ENCODE measurements at regions not wholly inside any gene's neighbourhood (a gene's known extent, or its start where the extent isn't known, plus 50 kb on each side); places are given as distances from the start of the nearest gene placed in this dataset.

DNA sequence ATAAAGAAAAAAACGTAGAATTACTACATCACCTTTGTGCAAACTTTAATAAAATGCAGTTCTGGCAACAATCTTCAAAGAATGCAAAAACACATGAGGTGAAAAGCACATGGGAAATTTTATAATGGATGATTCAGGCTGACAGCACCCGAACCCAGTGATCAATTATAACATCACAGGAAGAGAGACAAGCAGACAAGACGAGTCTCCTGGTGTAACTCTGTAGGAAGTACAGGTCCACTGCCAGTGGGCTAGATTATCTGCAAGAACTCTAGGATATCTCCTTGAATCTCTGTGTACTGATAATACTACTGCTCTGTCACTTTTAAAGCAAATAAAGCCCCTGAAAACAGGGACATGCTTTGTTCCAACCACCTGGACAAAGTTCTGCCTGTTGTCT lies 58.9 kb upstream of the NXF3 start:
- Histone ChIP-seq H3K79me1 (ENCODE audit: low read depth, low read length) (no peaks in the 10 kb centered on the region), H2AFZ (ENCODE audit: low read length) (no peak overlapping the region), H4K20me1 (replicated peaks in 1 of 2; ENCODE audit: control insufficient read depth in 1 of 2, insufficient read depth in 2 of 2, low read length in 2 of 2) (no peaks in the 10 kb centered on the region), H3K18ac (ENCODE audit: extremely low read depth, low read length) (no peak overlapping the region), H2AK5ac (ENCODE audit: low read depth, low read length) (no peak overlapping the region), H2BK5ac (ENCODE audit: low read depth, low read length) (no peak overlapping the region), H4K91ac (replicated peaks; ENCODE audit: insufficient read length, low read length) (no peak overlapping the region), H2BK15ac (ENCODE audit: low read length) (no peak overlapping the region), H4K5ac (ENCODE audit: insufficient read length, low read depth, low read length) (no peak overlapping the region), H3K4me2 (ENCODE audit: insufficient read depth in 1 of 2, low read depth in 2 of 2, low read length in 2 of 2) (no peak overlapping the region), H3K9me3 (ENCODE audit: insufficient read depth in 2 of 2, low read depth in 1 of 2, low read length in 1 of 2) (no peaks in the 10 kb centered on the region), H2BK120ac (replicated peaks; ENCODE audit: low read depth, low read length) (no peak overlapping the region), H3K4me3 (ENCODE audit: extremely low read depth in 1 of 4, insufficient read depth in 2 of 4, low read depth in 3 of 4, low read length in 4 of 4) (no peak overlapping the region), H3K4me1 (replicated peaks in 1 of 4; ENCODE audit: control insufficient read depth in 3 of 4, insufficient read depth in 4 of 4, low read length in 3 of 4) (no peaks in the 10 kb centered on the region), H4K8ac (ENCODE audit: extremely low read depth, insufficient read depth, low read length) (no peak overlapping the region), H3K23ac (ENCODE audit: insufficient read length) (no peak overlapping the region), H3K4ac (replicated peaks; ENCODE audit: insufficient read length, low read depth, low read length) (no peak overlapping the region), H3K23me2 (ENCODE audit: low read depth, low read length) (no peaks in the 10 kb centered on the region), H3K27me3 (replicated peaks in 1 of 4; ENCODE audit: control insufficient read depth in 3 of 4, extremely low read depth in 1 of 4, insufficient read depth in 3 of 4, low read length in 3 of 4) (no peaks in the 10 kb centered on the region), H3K27ac (ENCODE audit: low read depth, low read length) (no peak overlapping the region), H2BK12ac (ENCODE audit: low read depth, low read length) (no peak overlapping the region), H3K56ac (replicated peaks; ENCODE audit: insufficient read length, low read depth, low read length) (no peak overlapping the region), H2BK20ac (ENCODE audit: low read length) (no peak overlapping the region), H3K9ac (replicated peaks in 1 of 4; ENCODE audit: extremely low read depth in 1 of 4, low read depth in 3 of 4, low read length in 3 of 4) (no peak overlapping the region), H3K79me2 (ENCODE audit: control insufficient read depth in 1 of 2, insufficient read depth in 2 of 2, low read length in 2 of 2) (no peaks in the 10 kb centered on the region), H3K36me3 (ENCODE audit: control insufficient read depth in 2 of 4, insufficient read depth in 4 of 4, low read length in 3 of 4) (no peaks in the 10 kb centered on the region), H3K14ac (ENCODE audit: insufficient read length) (no peak overlapping the region)
- ChIA-PET POLR2A (ENCODE audit: partially characterized antibody) (no interaction called here), CTCF (ENCODE audit: partially characterized antibody) (no interaction called here)
- FAIRE-seq (no peak), DNase-seq (ENCODE audit: low read depth in 1 of 2, low spot score in 2 of 2) (no peak)
- 90% methylated on average over 3 of the region's 3 CpGs; no CpG with 5 or more reads in 1 of the 2 experiments for WGBS, 2 experiments (ENCODE audit: extremely low coverage in 1 of 2, insufficient coverage in 1 of 2, insufficient read length in 1 of 2, insufficient replicate concordance in 2 of 2, low coverage in 1 of 2, low lambda C conversion rate in 2 of 2, missing lambda C conversion rate in 1 of 2)
- TF ChIP-seq, protein P1, sequence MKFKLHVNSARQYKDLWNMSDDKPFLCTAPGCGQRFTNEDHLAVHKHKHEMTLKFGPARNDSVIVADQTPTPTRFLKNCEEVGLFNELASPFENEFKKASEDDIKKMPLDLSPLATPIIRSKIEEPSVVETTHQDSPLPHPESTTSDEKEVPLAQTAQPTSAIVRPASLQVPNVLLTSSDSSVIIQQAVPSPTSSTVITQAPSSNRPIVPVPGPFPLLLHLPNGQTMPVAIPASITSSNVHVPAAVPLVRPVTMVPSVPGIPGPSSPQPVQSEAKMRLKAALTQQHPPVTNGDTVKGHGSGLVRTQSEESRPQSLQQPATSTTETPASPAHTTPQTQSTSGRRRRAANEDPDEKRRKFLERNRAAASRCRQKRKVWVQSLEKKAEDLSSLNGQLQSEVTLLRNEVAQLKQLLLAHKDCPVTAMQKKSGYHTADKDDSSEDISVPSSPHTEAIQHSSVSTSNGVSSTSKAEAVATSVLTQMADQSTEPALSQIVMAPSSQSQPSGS (IDR thresholded peaks at IDR 0.05; ENCODE audit: low read length), result no peak
- TF ChIP-seq POU5F1 (IDR thresholded peaks at IDR 0.05; ENCODE audit: low read depth, low read length) (no peak), EGR1 (IDR thresholded peaks at IDR 0.05; ENCODE audit: borderline replicate concordance, low read depth, low read length) (no peak), KDM1A (IDR thresholded peaks at IDR 0.05; ENCODE audit: borderline replicate concordance, low read length) (no peak), TAF1 (IDR thresholded peaks at IDR 0.05; ENCODE audit: low read depth, low read length) (no peak), SP1 (IDR thresholded peaks at IDR 0.05; ENCODE audit: low read depth, low read length) (no peak), KDM4A (IDR thresholded peaks at IDR 0.05; ENCODE audit: low read depth, low read length, severe bottlenecking) (no peak), POLR2A (IDR thresholded peaks at IDR 0.05; ENCODE audit: control extremely low read depth in 1 of 2, low read depth in 2 of 2, low read length in 2 of 2) (no peak), SP4 (IDR thresholded peaks at IDR 0.05; ENCODE audit: low read length) (no peak), BRCA1 (IDR thresholded peaks at IDR 0.05; ENCODE audit: low read depth, low read length) (no peak), EZH2 (IDR thresholded peaks at IDR 0.05; ENCODE audit: low read depth, low read length, severe bottlenecking) (no peak), BCL11A (IDR thresholded peaks at IDR 0.05; ENCODE audit: low read depth in 2 of 2, low read length in 2 of 2) (no peak), SIRT6 (IDR thresholded peaks at IDR 0.05; ENCODE audit: low read length) (no peak), CHD1 (IDR thresholded peaks at IDR 0.05; ENCODE audit: low read depth, low read length) (no peak), JUND (IDR thresholded peaks at IDR 0.05; ENCODE audit: low read length) (no peak), NRF1 (IDR thresholded peaks at IDR 0.05; ENCODE audit: low read depth, low read length) (no peak)
